Heart right ventricle (tissue), 16 donors: ENCODE measurements at regions not wholly inside any gene's neighbourhood (a gene's known extent, or its start where the extent isn't known, plus 50 kb on each side); places are given as distances from the start of the nearest gene placed in this dataset.
"Not testable (repeated sequence)": the region's sequence is repeated elsewhere in the genome, so short reads cannot be mapped to it uniquely, and the experiment has no call there.

Experiments
- ATAC-seq, 8 donors: fragments of 200-7000 bp; cut with Tn5 transposase; one replicate each; pipeline ENCODE4 v1.9.1; 2020; ENCODE audit warnings: mild to moderate bottlenecking in 8 of 8, moderate library complexity in 8 of 8, moderate number of reproducible peaks in 1 of 8
- DNase-seq, 2 donors: peaks; one replicate each; pipeline ENCODE4 v3.0.0-alpha.2; 2020
- H3K27ac ChIP-seq, 10 donors: fragments of 200-600 bp; sonication (generic) in 2 of 10; one replicate each; pipeline versions ENCODE4 v1.5.0 to v1.8.0; 2020 to 2022; ENCODE audit warnings: mild to moderate bottlenecking in 3 of 10
- H3K27me3 ChIP-seq, 7 donors: fragments of 200-600 bp; one replicate each; pipeline ENCODE4 v1.8.0; 2021 to 2022; ENCODE audit warnings: mild to moderate bottlenecking in 2 of 7
- H3K36me3 ChIP-seq, 9 donors: fragments of 200-600 bp; sonication (generic) in 1 of 9; one replicate each; pipeline versions ENCODE4 v1.5.0 to v1.8.0; 2020 to 2022; ENCODE audit warnings: mild to moderate bottlenecking in 2 of 9
- H3K4me1 ChIP-seq, 9 donors: fragments of 200-600 bp; sonication (generic) in 1 of 9; one replicate each; pipeline versions ENCODE4 v1.5.0 to v1.8.0; 2020 to 2022; ENCODE audit warnings: mild to moderate bottlenecking in 4 of 9
- H3K4me3 ChIP-seq, 10 donors: fragments of 200-600 bp; sonication (generic) in 2 of 10; one replicate each; pipeline versions ENCODE4 v1.5.0 to v1.8.0; 2020 to 2022; ENCODE audit warnings: mild to moderate bottlenecking in 7 of 10, moderate library complexity in 2 of 10
- H3K9me3 ChIP-seq, 11 donors: fragments of 200-600 bp in 10 of 11; sonication (generic) in 2 of 11; one replicate each; pipeline versions ENCODE4 v1.5.0 to v1.8.0; 2013 to 2022; ENCODE audit warnings: mild to moderate bottlenecking in 2 of 11, control low read depth in 1 of 11, moderate library complexity in 1 of 11
- WGBS, 2 donors: extraction: QIAGEN DNeasy Blood & Tissue Kit; methylation state at CpG; one replicate each; pipeline ENCODE4 v1.1.7; 2013; ENCODE audit warnings: inconsistent platforms in 1 of 2; 5-methylcytosine and 5-hydroxymethylcytosine counted together
- intact Hi-C, 10 donors: fragments of 100-400 bp; cut with DNase I; formaldehyde crosslinking; loops; one replicate each; pipeline versions ENCODE4 v1.11.1 to v1.14.2; 2022
- TF ChIP-seq, protein P1 (sequence below), 9 donors: fragments of 200-600 bp; sonication (generic) in 2 of 9; IDR thresholded peaks; one replicate each; pipeline versions ENCODE4 v1.5.0 to v1.8.0; 2021 to 2022; ENCODE audit warnings: antibody characterized with exemption in 9 of 9, mild to moderate bottlenecking in 5 of 9, moderate library complexity in 1 of 9
- donor health status: Arrhythmogenic right ventricular cardiomyopathy.
- donor health status: ischemic (EF 13 %, LVEDD 7.1; RV severe dilation, severe dysfunction).
- donor health status: healthy with polysubstance abuse.
- donor health status: DM: no; HTN: yes; CAD: no.
- donor health status: DM: no; HTN: no; CAD: no.
- donor health status: ischemic (EF 25% LVEDD 6.9; RV normal size, moderate dysfunction).
- donor health status: ischemic (EF 25% LVEDD 5.7; RV mildly dilated, moderate dysfunction).
- donor health status: healthy.
- donor health status: DM: yes; HTN: yes; CAD: no.
- donor health status: Ischemic cardiomyopathy.
- donor health status: ischemic (EF 35%, LVEDD 5.7; RV mildly dilated, moderate dysfunction).
- donor health status: nonischemic (EF 11% LVEDD 7.7; RV severe dilation, severe dysfunction).
- donor health status: DM: yes; HTN: yes; CAD: no.
- donor health status: PGD.
- donor health status: ischemic (EF 29% LVEDD 5.4; RV normal size, mild dysfunction).
- donor health status: nonischemic (EF 23%, LVEDD 6.1; RV moderate dilation, normal function).

DNA sequence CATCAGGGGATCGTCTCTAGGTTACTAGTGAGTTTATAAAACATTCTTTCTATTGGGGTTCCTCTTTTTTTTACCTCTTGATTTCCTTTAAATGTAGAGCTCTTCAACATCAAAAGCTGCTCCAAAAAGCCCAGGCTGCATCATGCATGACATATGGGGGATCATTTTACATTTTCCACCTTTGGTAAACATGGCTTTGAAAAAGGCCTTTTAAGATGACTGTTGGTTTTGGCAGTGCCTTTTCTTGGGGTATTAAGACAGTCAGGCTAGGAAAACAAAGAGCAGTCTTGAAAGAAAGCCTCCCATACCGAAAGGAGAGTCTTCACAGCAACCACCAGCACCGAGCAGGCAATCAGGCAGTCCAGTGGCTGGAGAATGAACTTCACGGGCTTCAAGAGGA lies 73.2 kb downstream of the NPEPL1 start:
- no peak for ATAC-seq
- Histone ChIP-seq H3K36me3 (no peaks in the 10 kb centered on the region), H3K27me3 (peaks cover 0 to 49% (median 28%) of the 10 kb centered on the region in 7 donors), H3K9me3 (no peaks in the 10 kb centered on the region), H3K27ac (no peak overlapping the region), H3K4me1 (no peaks in the 10 kb centered on the region), H3K4me3 (no peak overlapping the region)
- no peak for DNase-seq
- TF ChIP-seq, protein P1, sequence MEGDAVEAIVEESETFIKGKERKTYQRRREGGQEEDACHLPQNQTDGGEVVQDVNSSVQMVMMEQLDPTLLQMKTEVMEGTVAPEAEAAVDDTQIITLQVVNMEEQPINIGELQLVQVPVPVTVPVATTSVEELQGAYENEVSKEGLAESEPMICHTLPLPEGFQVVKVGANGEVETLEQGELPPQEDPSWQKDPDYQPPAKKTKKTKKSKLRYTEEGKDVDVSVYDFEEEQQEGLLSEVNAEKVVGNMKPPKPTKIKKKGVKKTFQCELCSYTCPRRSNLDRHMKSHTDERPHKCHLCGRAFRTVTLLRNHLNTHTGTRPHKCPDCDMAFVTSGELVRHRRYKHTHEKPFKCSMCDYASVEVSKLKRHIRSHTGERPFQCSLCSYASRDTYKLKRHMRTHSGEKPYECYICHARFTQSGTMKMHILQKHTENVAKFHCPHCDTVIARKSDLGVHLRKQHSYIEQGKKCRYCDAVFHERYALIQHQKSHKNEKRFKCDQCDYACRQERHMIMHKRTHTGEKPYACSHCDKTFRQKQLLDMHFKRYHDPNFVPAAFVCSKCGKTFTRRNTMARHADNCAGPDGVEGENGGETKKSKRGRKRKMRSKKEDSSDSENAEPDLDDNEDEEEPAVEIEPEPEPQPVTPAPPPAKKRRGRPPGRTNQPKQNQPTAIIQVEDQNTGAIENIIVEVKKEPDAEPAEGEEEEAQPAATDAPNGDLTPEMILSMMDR (IDR thresholded peaks at IDR 0.05): no peak
- intact Hi-C loops: no loop called here
- WGBS, 2 donors: 69 to 81% methylated on average over 4 of the region's 4 CpGs

DNA sequence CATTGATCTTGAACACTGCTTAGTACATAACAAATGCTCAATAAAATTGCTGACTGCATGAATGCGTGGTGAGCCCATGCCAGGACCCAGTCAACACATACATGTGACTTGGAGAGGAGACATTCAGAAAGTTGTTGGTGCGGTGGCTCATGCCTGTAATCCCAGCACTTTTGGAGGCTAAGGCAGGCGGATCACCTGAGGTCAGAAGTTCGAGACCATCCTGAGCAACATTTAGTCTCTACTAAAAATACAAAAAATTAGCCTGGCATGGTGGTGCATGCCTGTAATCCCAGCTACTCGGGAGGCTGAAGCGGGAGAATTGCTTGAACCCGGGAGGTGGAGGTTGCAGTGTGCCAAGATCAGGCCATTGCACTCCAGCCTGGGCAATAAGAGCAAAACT lies 75.2 kb downstream of the NPEPL1 start:
- H3K9me3 ChIP-seq, H3K36me3 ChIP-seq, H3K4me1 ChIP-seq, H3K4me3 ChIP-seq, DNase-seq, intact Hi-C loops, H3K27ac ChIP-seq, ATAC-seq: not testable (repeated sequence)
- 88 to 89% methylated on average over 7 of the region's 7 CpGs for WGBS, 2 donors
- H3K27me3 ChIP-seq: peaks cover 0 to 55% (median 38%) of the 10 kb centered on the region in 7 donors
